DMS79 treated with DMSO at 0.1 percent for 48 hours (cell line): ENCODE measurements at regions not wholly inside any gene's neighbourhood (a gene's known extent, or its start where the extent isn't known, plus 50 kb on each side); places are given as distances from the start of the nearest gene placed in this dataset.
"Not testable (repeated sequence)": the region's sequence is repeated elsewhere in the genome, so short reads cannot be mapped to it uniquely, and the experiment has no call there.

Experiments
- DNase-seq: peaks from one replicate; lab custom pipeline; 2025; lab: John Stamatoyannopoulos, UW

DNA sequence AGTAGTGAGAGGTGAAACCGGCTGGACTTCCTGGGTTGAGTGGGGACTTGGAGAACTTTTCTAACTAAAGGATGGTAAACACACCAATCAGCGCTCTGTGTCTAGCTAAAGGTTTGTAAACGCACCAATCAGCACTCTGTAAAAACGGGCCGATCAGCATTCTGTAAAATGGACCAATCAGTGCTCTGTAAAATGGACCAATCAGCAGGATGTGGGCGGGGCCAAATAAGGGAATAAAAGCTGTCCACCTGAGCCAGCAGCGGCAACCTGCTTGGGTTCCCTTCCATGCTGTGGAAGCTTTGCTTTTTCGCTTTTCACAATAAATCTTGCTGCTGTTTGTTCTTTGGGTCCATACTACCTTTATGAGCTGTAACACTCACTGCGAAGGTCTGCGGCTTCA, 621.2 kb downstream of the JRKL start:
- DNase-seq = not testable (repeated sequence)

DNA sequence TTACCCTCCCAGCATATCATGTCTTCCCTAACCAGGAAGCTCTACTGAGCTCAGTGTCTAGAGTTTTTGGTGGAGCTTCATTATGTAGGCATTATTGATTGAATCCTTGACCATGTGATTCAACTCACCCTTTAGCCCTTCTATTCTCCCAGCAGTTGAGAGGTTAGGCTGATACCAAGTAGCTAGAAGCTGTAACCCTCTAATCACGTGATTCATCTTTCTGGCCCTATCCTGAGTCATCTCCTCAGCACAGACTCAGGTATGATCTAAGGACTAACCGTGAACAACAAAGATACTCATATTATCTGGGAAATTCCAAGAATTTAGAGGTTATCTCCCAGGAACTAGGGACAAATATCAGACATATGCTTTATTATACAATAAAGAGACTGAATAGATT, 625.5 kb downstream of the JRKL start:
- no peak for DNase-seq

DNA sequence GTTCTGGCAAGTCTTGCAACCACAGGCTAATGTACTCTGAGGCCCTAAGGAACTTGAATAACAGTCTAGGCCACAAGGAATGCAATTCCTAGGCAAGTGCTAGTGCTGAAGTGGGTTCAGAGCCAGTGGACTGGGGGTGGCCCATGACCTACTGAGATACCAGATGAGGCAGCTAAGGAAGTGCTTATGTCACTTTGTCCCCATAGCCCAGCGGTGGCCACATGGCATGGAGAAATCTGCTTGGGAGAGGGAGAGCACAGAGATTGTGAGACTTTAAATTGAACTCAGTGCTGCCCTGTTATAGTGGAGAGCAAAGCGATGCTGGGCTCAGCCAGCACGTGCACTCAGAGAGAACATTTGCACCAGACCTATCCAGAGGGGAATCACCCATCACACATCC, 629.5 kb downstream of the JRKL start:
- no peak for DNase-seq

DNA sequence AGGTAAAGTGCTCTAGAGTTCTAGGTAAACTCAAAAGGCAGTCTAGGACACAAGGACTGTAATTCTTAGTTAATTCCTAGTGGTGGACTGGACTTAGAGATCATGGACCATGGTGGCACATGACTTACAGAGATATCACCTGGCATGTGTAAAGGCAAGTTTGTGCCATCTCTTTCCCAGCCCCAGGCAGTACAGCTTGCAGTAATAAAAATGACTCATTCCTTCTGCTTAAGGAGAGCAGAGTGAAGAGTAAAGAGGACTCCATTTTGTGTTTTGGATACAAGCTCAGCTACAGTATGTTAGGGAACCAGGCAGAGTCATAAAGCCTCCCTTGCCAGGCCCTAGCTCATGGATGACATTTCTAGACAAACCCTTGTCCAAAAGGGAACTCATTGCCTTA, 629.9 kb downstream of the JRKL start:
- no peak for DNase-seq

DNA sequence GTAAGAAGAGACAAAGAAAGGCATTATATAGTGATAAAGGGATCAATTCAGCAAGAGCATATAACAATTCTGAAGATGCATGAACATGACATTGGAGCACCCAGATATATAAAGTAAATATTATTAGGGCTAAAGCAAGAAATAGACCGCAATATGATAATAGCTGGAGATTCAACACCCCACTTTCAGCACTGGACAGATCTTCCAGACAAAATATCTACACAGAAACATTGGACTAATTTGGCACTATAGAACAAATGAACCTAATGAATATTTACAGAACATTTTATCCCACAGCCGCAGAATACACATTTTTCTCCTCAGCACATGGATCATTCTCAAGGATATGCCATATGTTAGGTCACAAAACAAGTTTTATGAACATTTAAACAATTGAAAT, 633.1 kb downstream of the JRKL start:
- no peak for DNase-seq

DNA sequence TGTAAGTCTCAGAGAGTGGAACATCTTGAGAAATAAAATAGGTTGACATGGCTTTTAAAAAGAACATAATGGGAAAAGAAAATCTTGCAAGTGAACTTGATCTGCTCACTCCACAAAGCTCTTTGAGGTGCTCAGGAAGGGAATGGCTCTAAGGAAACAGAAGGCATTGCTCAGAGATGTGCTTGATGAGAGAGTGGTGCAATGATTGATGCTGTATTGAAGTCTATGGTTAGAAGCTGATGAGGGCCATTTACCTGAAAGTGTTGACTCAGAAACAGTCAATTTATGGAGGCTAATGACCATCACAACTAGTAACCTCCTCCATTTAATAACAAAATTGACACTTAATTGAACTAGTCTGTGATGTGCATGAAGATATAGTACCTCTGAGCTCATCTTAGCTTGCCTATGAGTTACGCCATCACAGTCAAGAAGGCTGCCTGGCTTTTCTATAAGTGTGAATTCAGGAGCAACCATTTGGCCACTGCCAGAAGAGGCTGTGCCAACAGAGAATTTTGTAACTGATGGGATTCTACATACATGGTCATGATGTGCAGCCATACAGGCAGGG, 639.1 kb downstream of the JRKL start:
- DNase-seq = no peak

DNA sequence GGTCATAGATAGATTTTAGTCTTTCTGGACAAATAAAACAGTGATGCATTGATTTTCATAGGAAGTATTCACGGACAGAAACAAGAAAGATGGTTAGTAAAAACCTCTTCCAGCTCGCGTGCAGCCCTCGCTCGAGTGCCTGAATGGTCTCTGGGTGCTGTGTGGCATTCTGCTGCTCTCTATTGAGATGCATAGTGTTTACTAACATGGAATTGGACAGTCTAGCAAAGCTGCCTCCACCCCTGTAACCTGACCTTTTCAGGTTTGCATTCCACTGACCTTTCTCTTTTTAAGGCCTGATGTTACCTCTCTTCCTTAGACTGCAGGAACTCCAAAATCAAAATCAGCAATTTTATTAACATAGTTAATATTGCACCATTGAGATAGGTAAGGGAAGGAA, 643.4 kb downstream of the JRKL start:
- DNase-seq = no peak

DNA sequence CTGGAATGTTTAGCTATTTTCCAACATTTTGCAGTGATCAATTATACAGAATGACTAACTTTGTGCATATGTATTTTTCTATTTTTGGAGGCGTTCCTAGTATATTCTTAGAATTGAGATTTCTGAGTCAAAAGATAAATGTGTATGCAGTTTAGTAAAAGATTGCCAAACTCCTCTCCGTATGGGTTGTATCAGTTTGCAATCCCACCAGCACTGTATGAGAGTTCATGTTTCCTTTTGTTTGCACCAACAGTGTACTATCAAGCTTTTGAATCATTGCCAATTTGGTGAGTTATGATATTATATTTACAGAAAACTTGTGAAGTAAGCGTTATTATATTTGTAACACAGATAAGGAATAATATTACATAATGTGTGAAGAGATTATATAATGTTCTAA, 658.7 kb downstream of the JRKL start:
- DNase-seq = no peak

DNA sequence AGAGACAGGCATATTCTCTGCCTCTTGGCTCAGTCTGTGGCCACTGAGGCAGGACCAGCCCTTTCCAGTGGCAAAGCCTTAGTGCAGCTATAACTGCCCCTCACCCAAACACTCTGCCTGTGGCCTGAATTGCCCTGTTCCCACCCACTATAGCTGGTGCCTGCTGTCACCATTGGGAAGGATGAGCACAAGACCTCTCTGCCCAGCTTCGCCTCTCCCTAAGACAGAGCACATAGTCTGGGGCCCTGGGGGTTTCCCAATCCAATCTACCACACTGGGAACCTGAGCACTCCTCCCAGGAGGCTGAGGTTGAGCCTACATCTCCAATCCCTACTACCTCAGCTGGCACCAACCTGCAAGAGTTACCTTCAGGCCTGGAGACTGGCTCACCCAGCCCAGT, 670.4 kb downstream of the JRKL start:
- no peak for DNase-seq

DNA sequence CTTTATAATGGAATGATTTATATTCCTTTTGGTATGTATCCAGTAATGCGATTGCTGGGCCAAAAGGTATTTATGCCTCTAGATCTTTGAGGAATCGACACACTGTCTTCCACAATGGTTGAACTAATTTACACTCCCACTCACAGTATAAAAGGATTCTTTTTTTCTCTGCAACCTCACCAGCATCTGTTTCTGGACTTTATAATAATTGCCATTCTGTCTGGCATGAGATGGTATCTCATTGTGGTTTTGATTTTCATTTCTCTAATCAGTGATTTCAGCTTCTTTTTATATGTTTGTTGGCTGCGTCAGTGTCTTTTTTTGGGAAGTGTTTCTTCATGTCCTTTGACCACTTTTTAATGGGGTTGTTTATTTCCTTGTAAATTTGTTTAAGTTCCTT, 679.3 kb downstream of the JRKL start:
- DNase-seq = no peak

DNA sequence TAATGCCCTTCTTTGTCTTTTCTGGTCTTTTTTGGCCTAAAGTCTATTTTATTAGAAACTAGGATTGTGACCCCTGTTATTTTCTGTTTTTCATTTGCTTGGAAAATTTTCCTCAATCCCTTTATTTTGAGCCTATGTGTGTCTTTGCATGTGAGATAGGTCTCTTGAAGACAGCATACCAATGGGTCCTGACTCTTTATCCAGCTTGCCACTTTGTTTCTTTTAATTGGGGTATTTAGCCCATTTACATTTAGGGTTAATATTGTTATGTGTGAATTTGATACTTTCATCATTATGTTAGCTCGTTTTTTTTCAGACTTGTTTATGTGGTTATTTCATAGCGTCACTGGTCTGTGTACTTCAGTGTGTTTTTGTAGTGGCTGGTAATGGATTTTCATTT, 682.6 kb downstream of the JRKL start:
- no peak for DNase-seq

DNA sequence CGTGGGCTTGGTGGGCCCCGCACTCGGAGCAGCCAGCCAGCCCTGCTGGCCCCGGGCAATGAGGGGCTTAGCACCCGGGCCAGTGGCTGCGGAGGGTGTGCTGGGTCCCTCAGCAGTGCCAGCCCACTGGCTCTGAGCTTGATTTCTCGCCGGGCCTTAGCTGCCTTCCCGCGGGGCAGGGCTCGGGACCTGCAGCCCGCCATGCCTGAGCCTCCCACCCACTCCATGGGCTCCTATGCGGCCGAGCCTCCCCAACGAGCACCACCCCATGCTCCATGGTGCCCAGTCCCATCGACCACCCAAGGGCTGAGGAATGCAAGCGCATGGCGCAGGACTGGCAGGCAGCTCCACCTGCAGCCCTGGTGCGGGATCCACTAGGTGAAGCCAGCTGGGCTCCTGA, 686.9 kb downstream of the JRKL start:
- not testable (repeated sequence) for DNase-seq

DNA sequence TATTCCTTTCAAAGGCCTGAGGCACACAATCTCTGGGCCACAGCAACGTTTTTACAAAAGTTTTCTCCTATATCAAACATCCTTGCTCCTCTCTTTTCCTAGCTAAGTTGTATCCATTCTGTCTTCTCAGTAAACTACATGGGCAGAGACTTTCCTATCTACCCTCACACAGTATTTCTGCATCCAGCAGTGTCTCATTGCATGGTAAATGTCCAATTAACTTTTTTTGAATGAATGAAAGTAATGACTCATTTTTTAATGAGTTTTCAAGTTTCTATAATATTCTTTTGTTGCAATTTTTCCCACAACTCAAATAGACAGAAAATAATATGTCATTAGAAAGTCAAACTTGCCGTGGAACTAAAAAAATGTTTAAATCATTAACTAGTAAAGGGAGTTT, 688.6 kb downstream of the JRKL start:
- no peak for DNase-seq

DNA sequence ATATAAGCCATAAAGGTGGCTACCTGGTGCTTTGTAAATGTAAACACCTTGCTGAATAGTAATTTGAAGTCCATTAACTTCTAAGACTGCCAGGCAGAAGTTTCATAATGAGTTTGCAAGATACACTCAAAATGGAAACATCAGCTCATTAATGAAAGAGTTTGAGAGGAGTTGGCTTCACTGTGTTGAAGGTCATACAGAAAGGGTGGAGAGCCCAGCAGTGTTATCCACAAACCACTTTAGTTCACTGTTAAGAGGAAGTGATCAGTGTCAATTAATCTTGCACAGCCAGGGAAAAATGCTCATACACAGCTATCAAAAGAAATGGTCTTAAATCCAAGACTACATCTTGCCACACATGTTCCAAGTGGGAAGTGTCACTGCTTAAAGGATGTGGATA, 689.4 kb downstream of the JRKL start:
- no peak for DNase-seq

DNA sequence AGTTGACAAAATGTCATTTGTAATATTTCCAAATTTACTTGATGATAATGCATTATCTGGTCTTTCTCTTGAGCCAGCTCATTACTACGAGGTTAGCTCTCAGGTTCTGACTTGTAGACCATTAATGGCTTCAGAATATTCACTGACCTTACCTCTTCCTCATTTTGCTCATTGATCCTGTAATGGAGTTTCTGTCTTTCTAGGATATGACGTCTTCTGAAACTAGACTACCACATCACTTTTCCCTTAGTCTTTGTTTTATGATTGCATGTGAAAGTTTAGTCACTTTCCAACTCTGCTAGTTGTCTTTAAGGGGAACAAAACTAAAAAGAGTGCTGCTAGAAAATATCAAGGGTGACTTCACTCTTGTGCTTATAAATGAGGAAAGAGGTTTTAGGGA, 697.6 kb downstream of the JRKL start:
- no peak for DNase-seq

DNA sequence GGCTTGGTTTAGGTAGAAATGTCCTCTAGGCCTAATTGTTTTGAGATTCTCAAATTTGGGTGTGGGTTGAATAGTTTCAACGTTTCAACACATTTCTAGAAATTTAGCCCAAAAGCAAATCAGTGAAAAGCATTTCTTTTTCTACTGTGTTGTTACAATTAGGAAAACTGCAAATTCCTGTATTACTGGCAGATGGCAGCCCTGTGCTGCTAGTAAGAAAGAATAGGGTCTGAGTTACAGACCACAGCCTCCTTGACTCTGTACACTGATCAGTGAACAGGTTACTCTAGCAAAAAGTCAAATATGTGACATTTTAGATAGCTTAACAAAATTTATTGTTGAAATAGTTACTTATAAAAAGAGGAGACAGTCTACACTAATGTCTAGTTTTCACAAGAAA, 703.0 kb downstream of the JRKL start:
- DNase-seq = no peak

DNA sequence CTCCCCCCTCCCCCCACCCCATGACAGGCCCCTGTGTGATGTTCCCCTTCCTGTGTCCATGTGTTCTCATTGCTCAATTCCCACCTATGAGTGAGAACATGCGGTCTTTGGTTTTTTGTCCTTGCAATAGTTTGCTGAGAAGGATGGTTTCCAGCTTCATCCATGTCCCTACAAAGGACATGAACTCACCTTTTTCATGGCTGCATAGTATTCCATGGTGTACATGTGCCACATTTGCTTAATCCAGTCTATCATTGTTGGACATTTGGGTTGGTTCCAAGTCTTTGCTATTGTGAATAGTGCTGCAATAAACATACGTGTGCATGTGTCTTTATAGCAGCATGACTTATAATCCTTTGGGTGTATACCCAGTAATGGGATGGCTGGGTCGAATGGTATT, 712.4 kb downstream of the JRKL start:
- not testable (repeated sequence) for DNase-seq

DNA sequence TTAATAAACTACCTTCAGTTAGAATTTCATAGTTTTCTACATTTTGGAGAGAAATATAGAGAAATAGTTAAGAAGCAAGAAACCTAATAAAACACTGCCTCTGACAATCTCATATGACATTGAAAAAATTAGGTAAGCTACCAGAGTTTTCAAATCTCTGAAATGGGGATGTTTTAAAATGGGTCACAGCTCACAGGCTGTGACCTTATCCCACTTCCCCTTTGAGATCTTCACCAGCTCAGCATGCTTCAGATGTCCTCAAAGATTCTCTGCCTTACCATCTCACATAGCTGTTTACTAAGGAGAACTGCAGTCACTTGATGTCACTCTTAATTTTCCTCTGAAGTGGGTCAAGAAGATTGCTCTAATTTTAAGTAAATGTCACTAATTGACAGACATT, 717.8 kb downstream of the JRKL start:
- DNase-seq = no peak

DNA sequence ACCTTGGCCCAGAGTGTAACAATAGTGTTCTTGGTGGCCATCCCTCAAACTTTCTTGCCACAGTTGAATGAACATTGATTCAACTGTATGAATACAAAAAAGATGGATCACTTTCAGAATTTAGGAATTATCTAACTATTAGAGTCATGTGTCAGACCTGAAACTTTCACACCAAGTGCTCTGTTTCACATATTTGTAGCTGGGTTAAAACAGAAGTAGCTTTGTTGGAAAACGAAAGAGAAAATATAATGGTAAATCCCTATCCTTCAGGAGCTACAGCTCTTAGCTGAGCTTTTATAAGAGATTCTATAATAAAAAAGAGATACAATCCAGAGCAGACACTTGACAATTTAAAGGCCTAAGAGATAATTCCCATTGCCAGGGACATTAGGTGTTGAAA, 719.3 kb downstream of the JRKL start:
- no peak for DNase-seq

DNA sequence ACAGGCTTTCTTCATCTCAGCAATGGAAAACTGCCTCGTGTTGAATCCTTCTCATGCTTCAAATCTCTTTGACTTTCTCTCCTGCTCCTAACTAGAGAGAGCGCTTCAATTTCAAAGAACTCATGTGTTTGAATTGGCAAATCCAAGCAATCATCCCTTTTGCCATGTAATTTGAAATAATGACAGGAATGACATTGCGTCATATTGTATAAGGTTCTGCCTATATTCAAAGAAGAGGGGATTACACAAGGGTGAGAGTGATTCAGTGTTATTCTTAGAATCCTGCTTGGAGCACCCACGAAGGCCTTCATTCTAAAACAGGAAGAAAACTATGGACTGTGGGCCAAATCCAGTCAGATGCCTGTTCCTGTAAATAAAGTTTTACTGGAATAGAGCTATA, 720.6 kb downstream of the JRKL start:
- DNase-seq = no peak

DNA sequence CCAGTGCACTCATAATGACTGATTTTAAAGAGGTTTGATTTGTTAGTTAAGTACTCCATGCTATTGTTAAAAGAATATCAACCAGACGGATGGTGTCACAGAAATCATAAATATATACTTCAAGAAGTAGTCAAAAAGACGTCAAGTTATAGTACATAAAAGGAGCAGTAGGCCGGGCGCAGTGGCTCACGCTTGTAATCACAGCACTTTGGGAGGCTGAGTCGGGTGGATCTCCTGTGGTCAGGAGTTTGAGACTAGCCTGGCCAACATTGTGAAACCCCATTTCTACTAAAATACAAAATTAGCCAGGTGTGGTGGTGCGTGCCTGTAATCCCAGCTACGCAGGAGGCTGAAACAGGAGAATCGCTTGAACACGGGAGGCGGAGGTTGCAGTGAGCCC, 721.7 kb downstream of the JRKL start:
- DNase-seq = no peak

DNA sequence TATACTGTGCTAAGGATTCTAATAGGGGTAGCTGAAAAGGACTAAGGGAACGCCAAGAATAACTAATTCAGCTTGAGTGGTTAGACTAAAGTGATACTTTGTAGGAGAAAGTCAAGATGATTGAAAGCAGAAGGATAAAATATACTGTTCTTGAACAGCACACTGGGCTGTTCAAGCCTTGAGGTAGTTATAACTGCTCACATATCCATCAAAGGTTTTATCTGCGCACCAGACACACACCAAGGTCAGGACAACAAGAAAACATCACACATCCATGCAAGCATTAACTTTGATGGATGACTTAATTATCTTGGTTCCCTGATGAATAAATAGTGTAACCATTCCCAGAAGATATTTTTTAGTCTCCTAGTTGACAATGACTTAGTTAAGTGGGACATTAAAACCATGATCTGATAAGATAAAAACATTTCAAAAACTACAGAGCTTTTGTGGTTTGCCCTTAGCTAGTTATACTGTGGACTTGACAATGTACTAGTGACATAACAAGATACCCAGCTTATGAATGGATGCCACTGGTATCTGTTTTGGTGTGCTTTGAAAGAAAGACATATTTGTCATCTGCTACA, 728.9 kb downstream of the JRKL start:
- no peak for DNase-seq

DNA sequence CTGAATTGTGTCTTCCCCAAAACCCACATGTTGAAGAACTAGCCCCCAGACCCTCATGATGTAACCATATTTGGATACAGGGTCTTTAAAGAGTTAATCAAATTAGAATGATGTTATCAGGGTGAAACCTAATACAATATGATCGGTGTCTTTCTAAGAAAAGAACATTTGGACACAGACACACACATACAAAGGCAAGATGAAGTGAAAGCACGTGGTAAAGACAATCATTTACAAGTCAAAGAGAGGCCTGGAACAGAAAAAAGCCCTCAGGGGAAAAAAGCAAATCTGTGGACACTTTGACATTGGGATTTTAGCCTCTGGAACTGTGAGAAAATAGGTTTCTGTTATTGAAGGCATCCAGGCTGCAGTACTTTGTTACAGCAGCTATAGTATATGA, 733.4 kb downstream of the JRKL start:
- DNase-seq = no peak

DNA sequence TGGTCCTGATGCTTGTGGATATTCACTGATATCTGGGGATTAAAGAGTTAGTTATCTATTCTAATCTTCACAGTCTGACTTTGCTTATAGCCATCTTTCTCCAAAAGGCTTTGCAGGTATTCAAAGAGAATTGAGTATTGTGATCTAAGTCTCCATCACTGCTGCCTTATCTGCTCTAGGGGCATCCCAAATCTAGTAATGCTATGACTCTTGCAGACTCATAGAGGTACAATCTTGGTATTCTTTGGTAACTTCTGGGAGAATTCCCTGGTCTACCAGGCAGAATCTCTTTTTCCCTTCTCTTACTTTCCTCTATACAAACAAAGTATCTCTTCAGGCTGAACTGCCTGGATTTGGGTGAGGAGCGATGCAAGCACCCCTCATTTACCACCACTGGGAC, 746.3 kb downstream of the JRKL start:
- DNase-seq = no peak
